ENCODE measurements at regions not wholly inside any gene's neighbourhood (a gene's known extent, or its start where the extent isn't known, plus 50 kb on each side); places are given as distances from the start of the nearest gene placed in this dataset.
A peak's percentile ranks its signal among the peaks of the same experiment; 100 is the strongest.

- Histone ChIP-seq H2AFZ (no peak overlapping the region), H3K4me2 (no peak overlapping the region), H3K27ac (no peak overlapping the region), H3K79me2 (ENCODE audit: low read depth) (no peaks in the 10 kb centered on the region), H3K4me1 (replicated peaks; ENCODE audit: insufficient read depth) (no peaks in the 10 kb centered on the region), H4K20me1 (ENCODE audit: insufficient read depth) (no peaks in the 10 kb centered on the region), H3K36me3 (ENCODE audit: low read depth) (no peaks in the 10 kb centered on the region), H3K27me3 (ENCODE audit: insufficient read depth, low read depth) (no peaks in the 10 kb centered on the region), H3K9me3 (ENCODE audit: insufficient read depth, low read depth) (no peaks in the 10 kb centered on the region), H3K4me3 (no peak overlapping the region), H3F3A (ENCODE audit: insufficient read depth, low read depth) (no peaks in the 10 kb centered on the region), H3K9me2 (ENCODE audit: insufficient read depth) (no peaks in the 10 kb centered on the region)
- intact Hi-C loops (cut with micrococcal nuclease; ENCODE audit: unreplicated experiment) = loop anchor here (2.0 to 10.0 kb wide), 3 partner anchors 360 to 606 kb away; no protein-coding TSS in a partner anchor
- ChIA-PET CTCF (interaction anchor here (0.7 kb wide), 1 partner anchor 656 kb away, joined by 7 read pairs; no protein-coding TSS in a partner anchor), POLR2A (ENCODE audit: unreplicated experiment) (interaction anchor here (0.5 kb wide), 1 partner anchor 457 kb away, joined by 3 read pairs; no protein-coding TSS in a partner anchor)
- TF ChIP-seq CTCF (conservative IDR thresholded peaks at IDR 0.05) (peak; percentile 56), EZH2 (IDR thresholded peaks at IDR 0.05; ENCODE audit: low read depth) (no peak)
- peak in 1 of 2 experiments; percentile 26 for DNase-seq
- BruUV-seq (replicated peaks) = no TSS peak
Measured at GRCh38 chr1:60978421-60979357, 103.7 kb upstream of the NFIA start.

- Histone ChIP-seq H3K79me2 (ENCODE audit: low read depth) (no peaks in the 10 kb centered on the region), H3K27ac (no peak overlapping the region), H3K4me3 (no peak overlapping the region), H3K36me3 (ENCODE audit: low read depth) (no peaks in the 10 kb centered on the region), H2AFZ (no peak overlapping the region), H3K4me1 (replicated peaks; ENCODE audit: insufficient read depth) (no peaks in the 10 kb centered on the region), H3K9me2 (ENCODE audit: insufficient read depth) (no peaks in the 10 kb centered on the region), H3K4me2 (no peak overlapping the region), H3F3A (ENCODE audit: insufficient read depth, low read depth) (no peaks in the 10 kb centered on the region), H4K20me1 (ENCODE audit: insufficient read depth) (no peaks in the 10 kb centered on the region), H3K9me3 (ENCODE audit: insufficient read depth, low read depth) (no peaks in the 10 kb centered on the region), H3K27me3 (ENCODE audit: insufficient read depth, low read depth) (no peaks in the 10 kb centered on the region)
- no TSS peak for BruUV-seq (replicated peaks)
- CTCF ChIA-PET = interaction anchor here (0.7 kb wide), 1 partner anchor 795 kb away, joined by 3 read pairs; no protein-coding TSS in a partner anchor
- intact Hi-C loops (cut with micrococcal nuclease; ENCODE audit: unreplicated experiment) = loop anchor here (2.0 to 10.0 kb wide), 3 partner anchors 361 to 607 kb away; no protein-coding TSS in a partner anchor
- TF ChIP-seq EZH2 (IDR thresholded peaks at IDR 0.05; ENCODE audit: low read depth) (no peak), CTCF (conservative IDR thresholded peaks at IDR 0.05) (no peak)
- no peak for DNase-seq
- POLR2A ChIA-PET (ENCODE audit: unreplicated experiment) = no interaction called here
Measured at GRCh38 chr1:60977661-60978060, 104.7 kb upstream of the NFIA start.

GRCh38 chr1:60974524-60975372 is 107.6 kb upstream of the NFIA start:
- DNase-seq = no peak
- H3K79me2 ChIP-seq (ENCODE audit: low read depth) = no peaks in the 10 kb centered on the region
- BruUV-seq (replicated peaks) = no TSS peak
- intact Hi-C loops (cut with micrococcal nuclease; ENCODE audit: unreplicated experiment) = loop anchor here (10.0 kb wide), 2 partner anchors 480 to 610 kb away; no protein-coding TSS in a partner anchor
- H3F3A ChIP-seq (ENCODE audit: insufficient read depth, low read depth) = no peaks in the 10 kb centered on the region
- no peaks in the 10 kb centered on the region for H3K9me2 ChIP-seq (ENCODE audit: insufficient read depth)
- H3K4me2 ChIP-seq = no peak overlapping the region
- TF ChIP-seq CTCF (conservative IDR thresholded peaks at IDR 0.05) (no peak), EZH2 (IDR thresholded peaks at IDR 0.05; ENCODE audit: low read depth) (no peak)
- no peaks in the 10 kb centered on the region for H3K4me1 ChIP-seq (replicated peaks; ENCODE audit: insufficient read depth)
- no peak overlapping the region for H3K27ac ChIP-seq
- no peak overlapping the region for H3K4me3 ChIP-seq
- no peaks in the 10 kb centered on the region for H3K36me3 ChIP-seq (ENCODE audit: low read depth)
- H3K9me3 ChIP-seq (ENCODE audit: insufficient read depth, low read depth) = no peaks in the 10 kb centered on the region
- ChIA-PET POLR2A (ENCODE audit: unreplicated experiment) (interaction anchor here (0.5 to 0.6 kb wide), 3 partner anchors 72 to 392 kb away, joined by 3 read pairs; no protein-coding TSS in a partner anchor), CTCF (no interaction called here)
- H2AFZ ChIP-seq = no peak overlapping the region
- no peaks in the 10 kb centered on the region for H3K27me3 ChIP-seq (ENCODE audit: insufficient read depth, low read depth)
- no peaks in the 10 kb centered on the region for H4K20me1 ChIP-seq (ENCODE audit: insufficient read depth)
